ENCODE measurements at regions not wholly inside any gene's neighbourhood (a gene's known extent, or its start where the extent isn't known, plus 50 kb on each side); places are given as distances from the start of the nearest gene placed in this dataset.

DNA sequence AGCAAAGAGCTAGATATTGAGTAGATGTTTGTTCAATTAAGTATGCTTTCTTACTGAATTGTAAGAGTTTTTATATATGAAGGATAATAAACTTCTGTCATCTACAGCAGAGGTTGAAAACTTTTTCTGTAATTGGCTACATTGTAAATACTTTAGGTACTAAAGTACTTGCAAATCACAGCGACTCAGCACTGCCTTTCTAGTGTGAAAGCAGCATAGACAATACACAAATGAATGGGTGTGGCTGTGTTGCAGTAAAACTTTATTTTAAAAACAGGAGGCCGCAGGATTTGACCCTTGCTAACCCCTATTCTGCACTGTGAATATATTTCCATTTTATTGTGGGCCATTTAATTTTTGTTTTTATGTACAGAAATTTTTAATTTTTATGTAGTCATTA is 104.3 kb upstream of the TMC3 start:
- H3K4me1 ChIP-seq (ENCODE audit: low read depth, poor library complexity, severe bottlenecking) = no peaks in the 10 kb centered on the region
- no peak overlapping the region for H2AFZ ChIP-seq (ENCODE audit: low read depth)
- no peak overlapping the region for H3K27ac ChIP-seq
- H3K9ac ChIP-seq = no peak overlapping the region
- no peak overlapping the region for H3K4me2 ChIP-seq
- no peaks in the 10 kb centered on the region for H3K79me2 ChIP-seq (ENCODE audit: insufficient read depth, low read depth)
- no peaks in the 10 kb centered on the region for H4K20me1 ChIP-seq (ENCODE audit: insufficient read depth)
- H3K4me3 ChIP-seq (IDR thresholded peaks at IDR 0.05; ENCODE audit: insufficient read depth, low read depth, low read length) = no peak overlapping the region
- H3K27me3 ChIP-seq (ENCODE audit: insufficient read depth, low read depth) = no peaks in the 10 kb centered on the region
- no peaks in the 10 kb centered on the region for H3K36me3 ChIP-seq (ENCODE audit: insufficient read depth)
- TF ChIP-seq, protein P1, sequence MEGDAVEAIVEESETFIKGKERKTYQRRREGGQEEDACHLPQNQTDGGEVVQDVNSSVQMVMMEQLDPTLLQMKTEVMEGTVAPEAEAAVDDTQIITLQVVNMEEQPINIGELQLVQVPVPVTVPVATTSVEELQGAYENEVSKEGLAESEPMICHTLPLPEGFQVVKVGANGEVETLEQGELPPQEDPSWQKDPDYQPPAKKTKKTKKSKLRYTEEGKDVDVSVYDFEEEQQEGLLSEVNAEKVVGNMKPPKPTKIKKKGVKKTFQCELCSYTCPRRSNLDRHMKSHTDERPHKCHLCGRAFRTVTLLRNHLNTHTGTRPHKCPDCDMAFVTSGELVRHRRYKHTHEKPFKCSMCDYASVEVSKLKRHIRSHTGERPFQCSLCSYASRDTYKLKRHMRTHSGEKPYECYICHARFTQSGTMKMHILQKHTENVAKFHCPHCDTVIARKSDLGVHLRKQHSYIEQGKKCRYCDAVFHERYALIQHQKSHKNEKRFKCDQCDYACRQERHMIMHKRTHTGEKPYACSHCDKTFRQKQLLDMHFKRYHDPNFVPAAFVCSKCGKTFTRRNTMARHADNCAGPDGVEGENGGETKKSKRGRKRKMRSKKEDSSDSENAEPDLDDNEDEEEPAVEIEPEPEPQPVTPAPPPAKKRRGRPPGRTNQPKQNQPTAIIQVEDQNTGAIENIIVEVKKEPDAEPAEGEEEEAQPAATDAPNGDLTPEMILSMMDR (conservative IDR thresholded peaks at IDR 0.05; ENCODE audit: low read depth, low read length) = no peak

DNA sequence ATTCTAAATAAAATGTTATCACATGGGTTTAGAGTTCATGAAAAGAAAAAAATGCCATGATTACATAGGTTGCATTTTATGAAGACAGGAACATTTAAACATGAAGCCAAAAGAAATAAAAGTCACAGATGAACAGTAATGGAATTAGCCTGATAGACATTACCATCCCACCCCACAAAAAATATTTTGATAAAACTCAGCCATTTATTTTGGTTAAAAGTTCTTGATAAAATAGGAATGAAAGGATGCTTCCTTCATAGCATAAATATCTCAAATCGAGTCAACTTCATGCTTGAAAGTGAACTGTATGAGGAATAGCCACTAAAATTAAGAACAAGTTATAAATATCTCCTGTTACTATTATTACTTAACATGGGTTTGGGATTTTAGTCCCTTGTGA is 101.9 kb upstream of the TMC3 start:
- H3K4me3 ChIP-seq (IDR thresholded peaks at IDR 0.05; ENCODE audit: insufficient read depth, low read depth, low read length) = no peak overlapping the region
- no peaks in the 10 kb centered on the region for H3K36me3 ChIP-seq (ENCODE audit: insufficient read depth)
- H3K79me2 ChIP-seq (ENCODE audit: insufficient read depth, low read depth) = no peaks in the 10 kb centered on the region
- no peak overlapping the region for H3K27ac ChIP-seq
- H4K20me1 ChIP-seq (ENCODE audit: insufficient read depth) = no peaks in the 10 kb centered on the region
- H3K27me3 ChIP-seq (ENCODE audit: insufficient read depth, low read depth) = no peaks in the 10 kb centered on the region
- no peak overlapping the region for H3K4me2 ChIP-seq
- H2AFZ ChIP-seq (ENCODE audit: low read depth) = no peak overlapping the region
- TF ChIP-seq, protein P1 (conservative IDR thresholded peaks at IDR 0.05; ENCODE audit: low read depth, low read length) = no peak
- H3K4me1 ChIP-seq (ENCODE audit: low read depth, poor library complexity, severe bottlenecking) = no peaks in the 10 kb centered on the region
- H3K9ac ChIP-seq = no peak overlapping the region

DNA sequence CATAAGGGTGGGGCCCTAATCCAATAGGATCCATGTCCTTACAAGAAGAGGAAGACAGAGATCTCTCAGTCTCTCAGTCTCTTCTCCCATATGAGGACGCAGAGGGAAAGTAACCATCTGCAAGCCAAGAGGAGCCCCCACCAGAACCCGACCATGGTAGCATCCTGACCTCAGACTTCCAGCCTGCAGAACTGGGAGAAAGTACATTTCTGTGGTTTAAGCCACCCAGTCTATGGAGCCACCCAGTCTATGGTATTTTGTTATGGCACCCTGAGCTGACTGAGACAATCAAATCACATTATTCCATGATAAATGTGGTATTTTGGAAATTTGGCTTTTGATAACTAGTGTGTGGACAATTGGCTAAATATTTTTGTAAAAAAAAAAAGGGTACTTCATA is 101.5 kb upstream of the TMC3 start:
- Histone ChIP-seq H3K36me3 (ENCODE audit: insufficient read depth) (no peaks in the 10 kb centered on the region), H3K4me3 (IDR thresholded peaks at IDR 0.05; ENCODE audit: insufficient read depth, low read depth, low read length) (no peak overlapping the region), H3K9ac (no peak overlapping the region), H3K27me3 (ENCODE audit: insufficient read depth, low read depth) (no peaks in the 10 kb centered on the region), H3K4me1 (ENCODE audit: low read depth, poor library complexity, severe bottlenecking) (no peaks in the 10 kb centered on the region), H3K27ac (no peak overlapping the region), H4K20me1 (ENCODE audit: insufficient read depth) (no peaks in the 10 kb centered on the region), H3K4me2 (no peak overlapping the region), H3K79me2 (ENCODE audit: insufficient read depth, low read depth) (no peaks in the 10 kb centered on the region), H2AFZ (ENCODE audit: low read depth) (no peak overlapping the region)
- TF ChIP-seq, protein P1 (conservative IDR thresholded peaks at IDR 0.05; ENCODE audit: low read depth, low read length) = no peak

DNA sequence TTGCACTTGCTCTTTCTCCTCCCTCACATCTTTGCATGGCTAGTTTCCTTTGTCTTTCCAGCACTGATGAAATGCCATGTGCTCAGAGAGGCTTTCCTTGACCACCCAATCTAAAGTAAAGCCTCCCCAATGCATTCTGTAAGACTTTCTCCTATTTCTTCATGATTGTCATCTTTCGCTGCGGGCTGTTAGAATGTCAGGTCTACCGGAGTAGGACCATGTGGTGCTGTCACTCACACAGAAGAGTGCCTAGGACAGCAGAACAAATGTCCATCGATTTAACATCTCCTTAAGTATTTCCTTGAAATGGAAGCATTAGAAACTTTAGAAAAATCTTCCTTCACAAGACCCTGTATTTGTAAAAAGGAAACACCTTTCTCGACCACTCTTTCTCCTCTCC is 99.9 kb upstream of the TMC3 start:
- Histone ChIP-seq H3K4me1 (ENCODE audit: low read depth, poor library complexity, severe bottlenecking) (no peaks in the 10 kb centered on the region), H3K79me2 (ENCODE audit: insufficient read depth, low read depth) (no peaks in the 10 kb centered on the region), H3K27me3 (ENCODE audit: insufficient read depth, low read depth) (no peaks in the 10 kb centered on the region), H3K4me3 (IDR thresholded peaks at IDR 0.05; ENCODE audit: insufficient read depth, low read depth, low read length) (no peak overlapping the region), H3K36me3 (ENCODE audit: insufficient read depth) (no peaks in the 10 kb centered on the region), H3K9ac (no peak overlapping the region), H2AFZ (ENCODE audit: low read depth) (no peak overlapping the region), H4K20me1 (ENCODE audit: insufficient read depth) (no peaks in the 10 kb centered on the region), H3K4me2 (no peak overlapping the region), H3K27ac (no peak overlapping the region)
- TF ChIP-seq, protein P1 (conservative IDR thresholded peaks at IDR 0.05; ENCODE audit: low read depth, low read length) = no peak

DNA sequence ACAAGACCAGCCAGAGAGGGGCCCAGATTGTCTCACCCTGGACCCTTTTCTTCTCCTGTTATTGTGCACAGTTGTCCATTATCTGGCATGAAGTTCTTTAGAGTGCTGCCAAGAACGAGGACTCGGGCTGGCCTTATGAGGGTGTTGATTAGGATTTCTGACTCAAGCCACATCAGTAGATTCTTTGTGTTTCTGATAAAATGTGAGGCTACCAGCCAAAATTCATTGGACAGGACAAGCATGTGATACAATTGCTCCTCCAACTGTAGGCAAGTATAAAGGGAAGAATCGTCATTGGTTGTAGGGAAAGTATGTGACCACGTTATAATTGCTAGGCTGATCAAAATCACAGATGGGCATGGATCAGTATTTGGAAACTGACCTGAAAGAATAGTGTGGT is 99.2 kb upstream of the TMC3 start:
- TF ChIP-seq, protein P1 (conservative IDR thresholded peaks at IDR 0.05; ENCODE audit: low read depth, low read length) = no peak
- no peaks in the 10 kb centered on the region for H3K79me2 ChIP-seq (ENCODE audit: insufficient read depth, low read depth)
- H2AFZ ChIP-seq (ENCODE audit: low read depth) = no peak overlapping the region
- no peaks in the 10 kb centered on the region for H4K20me1 ChIP-seq (ENCODE audit: insufficient read depth)
- no peaks in the 10 kb centered on the region for H3K4me1 ChIP-seq (ENCODE audit: low read depth, poor library complexity, severe bottlenecking)
- no peak overlapping the region for H3K27ac ChIP-seq
- H3K36me3 ChIP-seq (ENCODE audit: insufficient read depth) = no peaks in the 10 kb centered on the region
- no peaks in the 10 kb centered on the region for H3K27me3 ChIP-seq (ENCODE audit: insufficient read depth, low read depth)
- no peak overlapping the region for H3K4me3 ChIP-seq (IDR thresholded peaks at IDR 0.05; ENCODE audit: insufficient read depth, low read depth, low read length)
- no peak overlapping the region for H3K4me2 ChIP-seq
- no peak overlapping the region for H3K9ac ChIP-seq

Data from KMS-11 (cell line).